Astrocyte of the spinal cord (primary cell): ENCODE measurements at regions not wholly inside any gene's neighbourhood (a gene's known extent, or its start where the extent isn't known, plus 50 kb on each side); places are given as distances from the start of the nearest gene placed in this dataset.

Source experiments
- DNase-seq: peaks from one replicate; pipeline ENCODE4 v3.0.0; 2011; ENCODE audit warnings: low read depth, low spot score
- H3K4me3 ChIP-seq: 2 replicates; pipeline ENCODE4 v1.5.1; 2011; ENCODE audit warnings: low read depth, mild to moderate bottlenecking, low read length, moderate library complexity
- in situ Hi-C: cut with HindIII; loops from 2 replicates; pipeline ENCODE4 v1.10.0; 2017; ENCODE audit warnings: low sequenced_read_pairs
- TF ChIP-seq, protein P1 (sequence below): IDR thresholded peaks from 2 replicates; pipeline ENCODE4 v1.5.1; 2012; ENCODE audit warnings: low read depth, mild to moderate bottlenecking, low read length, inconsistent platforms

GRCh38 chr13:69010789-69011188 is 1096.8 kb upstream of the ATXN8OS start:
- in situ Hi-C loops, result no loop called here
- DNase-seq, result no peak
- H3K4me3 ChIP-seq, result no peak overlapping the region
- TF ChIP-seq, protein P1, sequence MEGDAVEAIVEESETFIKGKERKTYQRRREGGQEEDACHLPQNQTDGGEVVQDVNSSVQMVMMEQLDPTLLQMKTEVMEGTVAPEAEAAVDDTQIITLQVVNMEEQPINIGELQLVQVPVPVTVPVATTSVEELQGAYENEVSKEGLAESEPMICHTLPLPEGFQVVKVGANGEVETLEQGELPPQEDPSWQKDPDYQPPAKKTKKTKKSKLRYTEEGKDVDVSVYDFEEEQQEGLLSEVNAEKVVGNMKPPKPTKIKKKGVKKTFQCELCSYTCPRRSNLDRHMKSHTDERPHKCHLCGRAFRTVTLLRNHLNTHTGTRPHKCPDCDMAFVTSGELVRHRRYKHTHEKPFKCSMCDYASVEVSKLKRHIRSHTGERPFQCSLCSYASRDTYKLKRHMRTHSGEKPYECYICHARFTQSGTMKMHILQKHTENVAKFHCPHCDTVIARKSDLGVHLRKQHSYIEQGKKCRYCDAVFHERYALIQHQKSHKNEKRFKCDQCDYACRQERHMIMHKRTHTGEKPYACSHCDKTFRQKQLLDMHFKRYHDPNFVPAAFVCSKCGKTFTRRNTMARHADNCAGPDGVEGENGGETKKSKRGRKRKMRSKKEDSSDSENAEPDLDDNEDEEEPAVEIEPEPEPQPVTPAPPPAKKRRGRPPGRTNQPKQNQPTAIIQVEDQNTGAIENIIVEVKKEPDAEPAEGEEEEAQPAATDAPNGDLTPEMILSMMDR, result no peak

DNA sequence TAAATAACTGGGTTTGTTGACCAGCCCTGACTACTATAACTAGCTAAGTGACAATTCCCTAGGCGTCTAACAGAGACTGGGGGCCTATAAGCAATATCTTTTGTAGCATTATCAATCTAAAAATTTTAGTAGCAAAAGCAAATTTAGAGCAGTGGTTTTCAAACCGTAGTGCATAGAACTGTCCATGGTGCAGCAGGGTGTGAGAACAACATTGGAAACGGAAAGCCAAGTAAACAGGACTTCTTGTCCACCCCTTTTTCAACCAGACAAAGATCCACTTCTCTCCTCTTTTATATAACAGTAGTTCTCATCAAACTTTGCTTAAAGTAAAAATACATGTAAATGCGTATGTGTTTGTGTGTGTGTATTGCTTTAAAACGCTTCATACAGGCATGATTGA is 1099.1 kb upstream of the ATXN8OS start:
- H3K4me3 ChIP-seq, result no peak overlapping the region
- DNase-seq, result no peak
- in situ Hi-C loops, result no loop called here
- TF ChIP-seq, protein P1, result no peak

DNA sequence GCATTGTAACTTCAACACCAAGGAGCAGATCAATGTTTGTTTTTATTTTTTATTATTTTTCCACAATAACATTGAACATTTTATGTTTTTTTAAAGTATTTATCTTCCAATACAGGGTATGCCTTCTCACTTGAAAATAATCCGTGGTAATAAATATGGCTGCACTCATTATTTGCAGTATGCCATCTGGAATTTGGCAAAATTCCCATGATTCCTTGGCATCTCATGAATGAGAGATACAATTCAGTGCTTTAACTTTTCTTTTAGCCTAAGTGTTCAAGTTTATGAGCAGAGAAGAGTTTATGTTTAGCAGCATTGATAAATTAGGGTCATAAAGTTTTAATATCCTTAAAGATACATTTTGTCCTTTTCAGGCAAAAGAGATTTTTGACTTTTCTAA is 1109.6 kb upstream of the ATXN8OS start:
- no peak for DNase-seq
- no peak overlapping the region for H3K4me3 ChIP-seq
- TF ChIP-seq, protein P1, result no peak
- in situ Hi-C loops, result no loop called here

- in situ Hi-C loops, result no loop called here
- H3K4me3 ChIP-seq, result no peak overlapping the region
- no peak for DNase-seq
- TF ChIP-seq, protein P1, result no peak
These were observed 1111.0 kb upstream of the ATXN8OS start for GRCh38 chr13:68996668-68997025.

- H3K4me3 ChIP-seq, result no peak overlapping the region
- in situ Hi-C loops, result no loop called here
- TF ChIP-seq, protein P1, result no peak
- no peak for DNase-seq
These were observed 1111.5 kb upstream of the ATXN8OS start for GRCh38 chr13:68995972-68996667.

DNA sequence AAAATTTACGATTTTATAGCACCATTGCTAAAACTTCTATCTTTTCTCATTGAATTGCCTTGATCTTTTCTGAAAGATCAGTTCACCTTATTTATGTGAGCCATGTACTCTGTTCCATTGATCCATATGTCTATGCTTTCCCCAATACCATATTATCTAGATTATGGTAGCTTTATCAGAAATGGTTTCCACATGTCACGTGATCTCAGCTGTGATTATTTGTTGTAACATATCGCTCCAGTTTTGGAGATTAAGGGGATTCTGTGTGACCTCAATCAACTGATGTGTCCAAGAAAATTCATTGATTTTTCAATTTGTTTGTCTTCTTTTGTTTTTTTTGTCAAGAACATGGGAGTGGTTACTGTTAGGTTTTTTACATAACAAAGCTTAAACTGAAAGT is 1114.5 kb upstream of the ATXN8OS start:
- H3K4me3 ChIP-seq, result no peak overlapping the region
- TF ChIP-seq, protein P1, result no peak
- in situ Hi-C loops, result no loop called here
- DNase-seq, result no peak
